ENCODE measurements at regions not wholly inside any gene's neighbourhood (a gene's known extent, or its start where the extent isn't known, plus 50 kb on each side); places are given as distances from the start of the nearest gene placed in this dataset.
"Not testable (repeated sequence)": the region's sequence is repeated elsewhere in the genome, so short reads cannot be mapped to it uniquely, and the experiment has no call there.

- not testable (repeated sequence) for DNase-seq (ENCODE audit: low read depth)
Observed at GRCh38 chr5:50590444-50591189, 75.8 kb upstream of the PARP8 start.

DNA sequence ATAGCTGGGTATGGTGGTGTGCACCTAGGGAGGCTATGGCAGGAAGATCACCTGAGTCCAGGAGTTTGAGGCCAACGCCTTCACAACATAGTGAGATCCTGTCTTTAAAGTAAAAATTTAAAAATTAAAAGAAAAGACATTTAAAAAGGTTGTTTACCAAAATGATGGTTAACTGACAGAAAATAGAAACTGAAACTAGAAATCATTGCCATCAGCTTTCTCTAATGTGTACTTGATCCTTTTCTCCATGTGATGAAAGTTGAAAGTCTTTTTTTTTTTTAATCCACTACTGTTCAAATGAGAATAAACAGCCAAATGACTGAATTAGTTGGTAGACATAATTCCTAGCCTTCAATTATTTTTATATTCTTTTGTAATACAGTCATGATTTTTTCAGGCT is 75.1 kb upstream of the PARP8 start:
- DNase-seq (ENCODE audit: low read depth), result not testable (repeated sequence)

DNA sequence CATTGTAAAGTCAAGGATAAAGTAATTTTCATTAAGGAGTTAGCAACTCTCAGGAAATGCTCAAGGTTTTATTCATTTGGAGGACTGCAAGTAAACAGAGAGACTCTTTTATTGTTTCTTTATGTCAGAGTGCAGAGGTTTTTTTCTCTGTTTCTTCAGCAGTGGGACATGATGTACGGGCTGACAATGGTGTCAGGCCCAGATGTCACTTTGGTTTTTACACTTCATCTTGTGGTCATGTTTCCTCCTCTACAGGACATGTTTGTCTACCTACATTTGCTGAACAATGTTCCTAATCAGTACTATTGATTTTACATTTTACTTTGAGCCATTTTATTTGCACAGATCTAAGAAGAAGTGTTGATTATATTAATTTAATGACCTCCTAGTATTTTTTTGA is 72.8 kb upstream of the PARP8 start:
- no peak for DNase-seq (ENCODE audit: low read depth)

GRCh38 chr5:50595199-50595598 is 71.2 kb upstream of the PARP8 start:
- DNase-seq (ENCODE audit: low read depth), result peak; percentile 84

DNA sequence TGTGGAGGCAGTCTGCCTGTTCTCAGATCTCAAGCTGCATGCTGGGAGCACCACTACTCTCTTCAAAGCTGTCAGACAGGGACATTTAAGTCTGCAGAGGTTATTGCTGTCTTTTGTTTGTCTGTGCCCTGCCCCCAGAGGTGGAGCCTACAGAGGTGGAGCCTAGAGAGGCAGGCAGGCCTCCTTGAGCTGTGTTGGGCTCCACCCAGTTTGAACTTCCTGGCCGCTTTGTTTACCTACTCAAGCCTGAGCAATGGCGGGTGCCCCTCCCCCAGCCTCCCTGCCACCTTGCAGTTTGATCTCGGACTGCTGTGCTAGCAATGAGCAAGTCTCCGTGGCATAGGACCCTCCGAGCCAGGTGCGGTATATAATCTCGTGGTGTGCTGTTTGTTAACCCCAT is 64.9 kb upstream of the PARP8 start:
- not testable (repeated sequence) for DNase-seq (ENCODE audit: low read depth)

DNA sequence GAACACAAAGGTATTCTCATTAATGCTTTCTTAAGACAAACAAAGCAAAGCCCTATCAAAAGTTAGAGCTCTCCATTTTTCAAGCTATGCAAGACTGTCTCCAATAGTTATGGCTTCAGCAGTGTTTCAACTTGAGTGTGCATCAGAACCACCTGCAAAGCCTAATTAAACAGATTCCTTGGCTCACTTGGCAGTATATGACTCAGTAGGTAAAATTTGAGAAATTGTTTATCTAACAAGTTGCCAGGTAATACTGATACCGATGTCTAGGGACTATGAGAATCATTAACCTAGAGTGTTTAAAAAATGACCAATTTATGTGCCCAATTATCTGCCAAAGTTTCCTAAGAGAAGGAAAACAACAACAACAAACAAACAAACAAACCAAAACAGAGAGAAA is 60.3 kb upstream of the PARP8 start:
- no peak for DNase-seq (ENCODE audit: low read depth)

DNA sequence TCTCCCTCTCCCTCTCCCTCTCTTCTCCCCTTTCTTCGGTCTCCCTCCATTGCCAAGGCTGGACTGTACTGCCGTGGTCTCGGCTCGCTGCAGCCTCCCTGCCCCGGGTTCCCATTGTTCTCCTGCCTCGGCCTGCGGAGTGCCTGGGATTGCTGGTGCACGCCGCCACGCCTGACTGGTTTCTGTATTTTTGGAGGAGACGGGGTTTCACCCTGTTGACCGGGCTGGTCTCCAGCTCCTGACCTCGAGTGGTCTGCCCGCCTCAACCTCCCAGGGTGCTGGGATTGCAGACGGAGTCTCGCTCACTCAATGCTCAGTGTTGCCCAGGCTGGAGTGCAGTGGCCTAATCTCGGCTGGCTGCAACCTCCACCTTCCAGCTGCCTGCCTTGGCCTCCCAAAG is 59.0 kb upstream of the PARP8 start:
- not testable (repeated sequence) for DNase-seq (ENCODE audit: low read depth)

DNA sequence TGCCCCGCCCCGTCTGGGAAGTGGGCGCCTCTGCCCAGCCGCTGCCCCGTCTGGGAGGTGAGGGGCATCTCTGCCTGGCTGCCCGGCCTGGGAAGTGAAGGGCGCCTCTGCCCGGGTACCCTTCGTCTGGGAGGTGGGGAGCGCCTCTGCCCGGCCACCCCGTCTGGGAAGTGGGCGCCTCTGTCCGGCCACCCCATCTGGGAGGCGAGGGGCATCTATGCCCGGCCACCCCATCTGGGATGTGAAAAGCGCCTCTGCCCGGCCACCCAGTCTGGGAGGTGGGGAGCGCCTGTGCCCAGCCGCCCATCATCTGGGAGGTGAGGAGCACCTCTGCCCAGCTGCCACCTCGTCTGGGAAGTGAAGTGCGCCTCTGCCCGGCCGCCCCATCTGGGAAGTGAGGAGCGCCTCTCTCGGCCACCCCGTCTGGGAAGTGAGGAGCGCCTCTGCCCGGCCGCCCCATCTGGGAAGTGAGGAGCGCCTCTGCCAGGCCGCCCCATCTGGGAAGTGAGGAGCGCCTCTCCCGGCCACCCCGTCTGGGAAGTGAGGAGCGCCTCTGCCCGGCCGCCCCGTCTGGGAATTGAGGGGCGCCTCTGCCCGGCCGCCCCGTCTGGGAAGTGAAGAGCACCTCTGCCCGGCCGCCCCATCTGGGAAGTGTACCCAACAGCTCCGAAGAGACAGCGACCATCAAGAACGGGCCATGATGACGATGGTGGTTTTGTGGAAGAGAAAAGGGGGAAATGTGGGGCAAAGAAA is 58.3 kb upstream of the PARP8 start:
- not testable (repeated sequence) for DNase-seq (ENCODE audit: low read depth)

DNA sequence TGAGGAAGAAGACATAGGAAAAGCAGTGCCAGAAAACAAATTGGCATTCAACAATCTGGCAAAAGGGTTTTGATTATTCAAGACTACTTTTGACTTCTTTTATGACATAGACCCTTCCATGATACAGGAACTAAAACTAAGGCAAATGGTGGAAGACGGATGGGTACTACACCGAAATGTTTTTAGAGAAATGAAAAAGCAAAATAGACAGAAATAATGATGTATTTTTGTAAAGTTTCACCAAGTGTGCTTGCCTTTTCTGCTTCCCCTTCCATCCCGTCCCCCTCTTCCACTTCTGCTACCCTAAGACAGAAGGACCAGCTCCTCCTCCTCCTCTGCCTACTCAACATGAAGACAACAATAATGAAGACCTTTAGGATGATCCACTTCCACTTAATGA is 53.4 kb upstream of the PARP8 start:
- DNase-seq (ENCODE audit: low read depth), result not testable (repeated sequence)

Measured in Daoy (cell line).